ENCODE measurements at regions not wholly inside any gene's neighbourhood (a gene's known extent, or its start where the extent isn't known, plus 50 kb on each side); places are given as distances from the start of the nearest gene placed in this dataset.
A peak's percentile ranks its signal among the peaks of the same experiment; 100 is the strongest.

- no peak for DNase-seq
- Mint-ChIP-seq H3K4me3 (no peak overlapping the region), H3K9me3 (peaks cover 0 to 18% (median 0%) of the 10 kb centered on the region in 9 donors), H3K4me1 (no peaks in the 10 kb centered on the region), H3K27me3 (peaks cover 0 to 1% (median 0%) of the 10 kb centered on the region in 5 donors), H3K27ac (no peak overlapping the region), H3K36me3 (no peaks in the 10 kb centered on the region)
- no peak for ATAC-seq
- POLR2A ChIA-PET = no interaction called here
Observed at GRCh38 chr12:41122894-41123293, 65.2 kb upstream of the PDZRN4 start.

GRCh38 chr12:41123871-41124270 is 64.2 kb upstream of the PDZRN4 start:
- Mint-ChIP-seq H3K36me3 (no peaks in the 10 kb centered on the region), H3K4me3 (no peak overlapping the region), H3K27me3 (peaks cover 0 to 1% (median 0%) of the 10 kb centered on the region in 5 donors), H3K9me3 (peaks cover 0 to 23% (median 0%) of the 10 kb centered on the region in 9 donors), H3K4me1 (no peaks in the 10 kb centered on the region), H3K27ac (peak overlapping the region in 1 of 10 donors; percentile 25)
- POLR2A ChIA-PET = no interaction called here
- no peak for DNase-seq
- no peak for ATAC-seq
